ENCODE measurements at regions not wholly inside any gene's neighbourhood (a gene's known extent, or its start where the extent isn't known, plus 50 kb on each side); places are given as distances from the start of the nearest gene placed in this dataset.
A peak's percentile ranks its signal among the peaks of the same experiment; 100 is the strongest.
"Not testable (repeated sequence)": the region's sequence is repeated elsewhere in the genome, so short reads cannot be mapped to it uniquely, and the experiment has no call there.

GRCh38 chr11:81970886-81971285, 762.8 kb downstream of the FAM181B start:
- no peak for DNase-seq
- Mint-ChIP-seq H3K4me1 (peaks cover 8% of the 10 kb centered on the region), H3K4me3 (no peak overlapping the region), H3K36me3 (ENCODE audit: low read depth) (no peaks in the 10 kb centered on the region), H3K27ac (no peak overlapping the region), H3K27me3 (ENCODE audit: low read depth, poor library complexity) (peaks cover 2% of the 10 kb centered on the region), H3K9me3 (no peaks in the 10 kb centered on the region)
- TF ChIP-seq, protein P1, sequence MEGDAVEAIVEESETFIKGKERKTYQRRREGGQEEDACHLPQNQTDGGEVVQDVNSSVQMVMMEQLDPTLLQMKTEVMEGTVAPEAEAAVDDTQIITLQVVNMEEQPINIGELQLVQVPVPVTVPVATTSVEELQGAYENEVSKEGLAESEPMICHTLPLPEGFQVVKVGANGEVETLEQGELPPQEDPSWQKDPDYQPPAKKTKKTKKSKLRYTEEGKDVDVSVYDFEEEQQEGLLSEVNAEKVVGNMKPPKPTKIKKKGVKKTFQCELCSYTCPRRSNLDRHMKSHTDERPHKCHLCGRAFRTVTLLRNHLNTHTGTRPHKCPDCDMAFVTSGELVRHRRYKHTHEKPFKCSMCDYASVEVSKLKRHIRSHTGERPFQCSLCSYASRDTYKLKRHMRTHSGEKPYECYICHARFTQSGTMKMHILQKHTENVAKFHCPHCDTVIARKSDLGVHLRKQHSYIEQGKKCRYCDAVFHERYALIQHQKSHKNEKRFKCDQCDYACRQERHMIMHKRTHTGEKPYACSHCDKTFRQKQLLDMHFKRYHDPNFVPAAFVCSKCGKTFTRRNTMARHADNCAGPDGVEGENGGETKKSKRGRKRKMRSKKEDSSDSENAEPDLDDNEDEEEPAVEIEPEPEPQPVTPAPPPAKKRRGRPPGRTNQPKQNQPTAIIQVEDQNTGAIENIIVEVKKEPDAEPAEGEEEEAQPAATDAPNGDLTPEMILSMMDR (IDR thresholded peaks at IDR 0.05), result no peak

DNA sequence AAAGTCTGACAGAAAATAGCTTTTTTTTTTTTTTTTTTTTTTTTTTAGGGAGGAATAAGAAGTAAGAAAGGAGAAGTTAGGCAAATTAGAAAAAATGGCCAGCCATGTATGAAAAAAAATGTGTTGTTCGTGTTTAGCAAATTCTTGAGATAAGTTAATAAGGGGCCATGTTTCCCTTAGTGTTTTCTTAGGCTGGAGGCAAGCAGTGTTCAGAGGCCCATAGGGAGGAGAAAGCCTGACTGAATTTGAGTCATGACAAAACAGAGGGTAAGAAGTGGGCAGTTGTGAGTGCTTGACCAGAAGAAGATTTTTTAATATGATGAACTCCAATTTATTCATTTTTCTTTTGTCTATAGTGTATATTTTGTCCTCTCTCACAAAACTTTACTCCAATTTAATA, 766.4 kb downstream of the FAM181B start:
- peaks cover 8% of the 10 kb centered on the region for H3K4me1 Mint-ChIP-seq
- no peaks in the 10 kb centered on the region for H3K36me3 Mint-ChIP-seq (ENCODE audit: low read depth)
- no peak for DNase-seq
- H3K4me3 Mint-ChIP-seq, result no peak overlapping the region
- no peak overlapping the region for H3K27ac Mint-ChIP-seq
- TF ChIP-seq, protein P1 (IDR thresholded peaks at IDR 0.05), result no peak
- no peaks in the 10 kb centered on the region for H3K27me3 Mint-ChIP-seq (ENCODE audit: low read depth, poor library complexity)
- H3K9me3 Mint-ChIP-seq, result no peaks in the 10 kb centered on the region

DNA sequence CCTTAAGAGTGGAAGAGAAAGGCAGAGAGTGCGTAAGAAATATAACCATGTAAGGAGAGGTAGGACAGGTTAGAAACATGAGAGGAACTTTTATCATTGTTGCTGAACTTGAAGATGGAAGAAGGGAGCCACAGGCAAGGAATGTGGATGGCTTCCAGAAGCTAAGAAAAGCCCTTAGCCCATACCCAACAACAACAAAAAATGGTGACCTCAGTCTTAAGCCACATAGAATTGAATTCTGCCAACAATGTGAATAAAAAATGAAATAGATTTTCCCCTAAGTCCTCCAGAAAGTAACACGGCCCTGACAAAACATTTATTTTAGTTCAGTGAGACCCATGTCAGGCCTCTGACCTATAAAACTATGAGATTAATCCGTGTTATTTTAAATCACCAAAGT, 767.3 kb downstream of the FAM181B start:
- no peaks in the 10 kb centered on the region for H3K27me3 Mint-ChIP-seq (ENCODE audit: low read depth, poor library complexity)
- TF ChIP-seq, protein P1 (IDR thresholded peaks at IDR 0.05), result no peak
- H3K27ac Mint-ChIP-seq, result no peak overlapping the region
- H3K4me3 Mint-ChIP-seq, result no peak overlapping the region
- H3K4me1 Mint-ChIP-seq, result peaks cover 8% of the 10 kb centered on the region
- H3K36me3 Mint-ChIP-seq (ENCODE audit: low read depth), result no peaks in the 10 kb centered on the region
- H3K9me3 Mint-ChIP-seq, result no peaks in the 10 kb centered on the region
- DNase-seq, result no peak

- Mint-ChIP-seq H3K36me3 (ENCODE audit: low read depth) (no peaks in the 10 kb centered on the region), H3K4me1 (peaks cover 15% of the 10 kb centered on the region), H3K9me3 (no peaks in the 10 kb centered on the region), H3K27me3 (ENCODE audit: low read depth, poor library complexity) (no peaks in the 10 kb centered on the region), H3K4me3 (no peak overlapping the region), H3K27ac (no peak overlapping the region)
- DNase-seq, result no peak
- TF ChIP-seq, protein P1 (IDR thresholded peaks at IDR 0.05), result peak; percentile 31
Measured at GRCh38 chr11:81963018-81963417, 770.6 kb downstream of the FAM181B start.

GRCh38 chr11:81960443-81960842, 773.2 kb downstream of the FAM181B start:
- H3K36me3 Mint-ChIP-seq (ENCODE audit: low read depth), result no peaks in the 10 kb centered on the region
- H3K4me3 Mint-ChIP-seq, result no peak overlapping the region
- no peak overlapping the region for H3K27ac Mint-ChIP-seq
- H3K9me3 Mint-ChIP-seq, result peaks cover 15% of the 10 kb centered on the region
- TF ChIP-seq, protein P1 (IDR thresholded peaks at IDR 0.05), result no peak
- DNase-seq, result no peak
- H3K4me1 Mint-ChIP-seq, result peaks cover 7% of the 10 kb centered on the region
- H3K27me3 Mint-ChIP-seq (ENCODE audit: low read depth, poor library complexity), result no peaks in the 10 kb centered on the region

GRCh38 chr11:81959341-81959740, 774.3 kb downstream of the FAM181B start:
- Mint-ChIP-seq H3K27ac (peak overlapping the region; percentile 55), H3K4me3 (no peak overlapping the region), H3K9me3 (peaks cover 15% of the 10 kb centered on the region), H3K27me3 (ENCODE audit: low read depth, poor library complexity) (no peaks in the 10 kb centered on the region), H3K36me3 (ENCODE audit: low read depth) (no peaks in the 10 kb centered on the region), H3K4me1 (peaks cover 7% of the 10 kb centered on the region)
- TF ChIP-seq, protein P1 (IDR thresholded peaks at IDR 0.05), result no peak
- DNase-seq, result peak; percentile 12

DNA sequence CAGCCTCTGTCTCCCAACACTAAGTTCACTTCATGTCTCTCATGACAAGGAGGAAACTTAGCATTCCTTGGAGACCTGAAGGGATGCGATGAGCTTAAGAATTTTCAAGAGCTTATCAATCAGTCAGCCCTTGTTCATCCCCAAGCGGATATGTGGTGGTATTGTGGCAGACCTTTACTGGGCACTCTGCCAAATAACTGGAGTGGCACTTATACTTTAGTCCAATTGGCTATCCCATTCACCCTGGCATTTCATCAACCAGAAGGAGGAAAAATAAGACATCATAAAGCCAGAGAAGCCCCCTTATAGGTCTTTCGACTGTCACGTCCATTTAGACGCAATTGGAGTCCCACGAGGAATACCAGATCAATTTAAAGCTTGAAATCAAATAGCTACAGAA, 779.4 kb downstream of the FAM181B start:
- not testable (repeated sequence) for H3K4me1 Mint-ChIP-seq; H3K4me3 Mint-ChIP-seq; DNase-seq; H3K36me3 Mint-ChIP-seq (ENCODE audit: low read depth); H3K27me3 Mint-ChIP-seq (ENCODE audit: low read depth, poor library complexity); H3K27ac Mint-ChIP-seq
- H3K9me3 Mint-ChIP-seq, result peaks cover 15% of the 10 kb centered on the region

Measured in nephron progenitor cell (in vitro differentiated cells).